RPMI7951 (cell line): ENCODE measurements at regions not wholly inside any gene's neighbourhood (a gene's known extent, or its start where the extent isn't known, plus 50 kb on each side); places are given as distances from the start of the nearest gene placed in this dataset.

Source experiments
- DNase-seq: peaks from one replicate; pipeline ENCODE4 v3.0.0-alpha.2; 2012; ENCODE audit warnings: low read depth

GRCh38 chr22:22148905-22149304 lies 95.7 kb upstream of the VPREB1 start:
- DNase-seq = no peak

- no peak for DNase-seq
Observed at GRCh38 chr22:22144858-22145257, 99.7 kb upstream of the VPREB1 start.

- no peak for DNase-seq
Observed at GRCh38 chr22:22143448-22143847, 101.1 kb upstream of the VPREB1 start.

GRCh38 chr22:22142661-22143060 lies 101.9 kb upstream of the VPREB1 start:
- DNase-seq = no peak

GRCh38 chr22:22141771-22142591 lies 102.6 kb upstream of the VPREB1 start:
- DNase-seq = no peak

- DNase-seq = no peak
Observed at GRCh38 chr22:22141031-22141430, 103.6 kb upstream of the VPREB1 start.

- no peak for DNase-seq
Observed at GRCh38 chr22:22139364-22139763, 105.2 kb upstream of the VPREB1 start.

- no peak for DNase-seq
Observed at GRCh38 chr22:22138915-22139314, 105.7 kb upstream of the VPREB1 start.

- no peak for DNase-seq
Observed at GRCh38 chr22:22137891-22138290, 106.7 kb upstream of the VPREB1 start.

GRCh38 chr22:22133910-22134309 lies 110.7 kb upstream of the VPREB1 start:
- DNase-seq = no peak

GRCh38 chr22:22130953-22131608 lies 113.5 kb upstream of the VPREB1 start:
- DNase-seq = no peak

- DNase-seq = no peak
Observed at GRCh38 chr22:22129387-22129786, 115.2 kb upstream of the VPREB1 start.

GRCh38 chr22:22128440-22128839 lies 116.1 kb upstream of the VPREB1 start:
- DNase-seq = no peak

- DNase-seq = no peak
Observed at GRCh38 chr22:22127100-22127499, 117.5 kb upstream of the VPREB1 start.

GRCh38 chr22:22125579-22126468 lies 118.8 kb upstream of the VPREB1 start:
- no peak for DNase-seq

GRCh38 chr22:22125028-22125578 lies 119.5 kb upstream of the VPREB1 start:
- no peak for DNase-seq

GRCh38 chr22:22124374-22124773 lies 120.2 kb upstream of the VPREB1 start:
- DNase-seq = no peak

- DNase-seq = no peak
Observed at GRCh38 chr22:22123960-22124278, 120.7 kb upstream of the VPREB1 start.

- DNase-seq = no peak
Observed at GRCh38 chr22:22123118-22123959, 121.2 kb upstream of the VPREB1 start.

- no peak for DNase-seq
Observed at GRCh38 chr22:22122348-22123117, 122.1 kb upstream of the VPREB1 start.

- no peak for DNase-seq
Observed at GRCh38 chr22:22121445-22121844, 123.1 kb upstream of the VPREB1 start.
